OCI-LY1 (cell line): ENCODE measurements at regions not wholly inside any gene's neighbourhood (a gene's known extent, or its start where the extent isn't known, plus 50 kb on each side); places are given as distances from the start of the nearest gene placed in this dataset.

Experiments
- H2AFZ ChIP-seq: fragments of 200-600 bp; sonication (generic), shearing (Covaris generic); 2 replicates; pipeline ENCODE4 v1.6.0; 2014; ENCODE audit warnings: antibody characterized with exemption, mild to moderate bottlenecking, low read length
- H3F3A ChIP-seq: fragments of 200-600 bp; sonication (generic), shearing (Covaris generic); 2 replicates; pipeline ENCODE4 v1.6.0; 2014; ENCODE audit warnings: mild to moderate bottlenecking, antibody characterized with exemption, low read length, moderate library complexity; ENCODE audit not compliant: insufficient read depth
- H3K27ac ChIP-seq: fragments of 200-600 bp; sonication (generic); 2 replicates; pipeline ENCODE4 v1.5.1; 2014; ENCODE audit warnings: low read length, mixed run types, mild to moderate bottlenecking, low read depth; ENCODE audit not compliant: poor library complexity, severe bottlenecking
- H3K27me3 ChIP-seq: fragments of 200-600 bp; sonication (generic); 2 replicates; pipeline ENCODE4 v1.6.0; 2014; ENCODE audit warnings: antibody characterized with exemption, mild to moderate bottlenecking, low read length, moderate library complexity; ENCODE audit not compliant: insufficient read depth
- H3K36me3 ChIP-seq: fragments of 200-600 bp; sonication (generic); 2 replicates; pipeline ENCODE4 v1.6.1; 2014; ENCODE audit warnings: mild to moderate bottlenecking, antibody characterized with exemption, low read length, moderate library complexity, mixed read lengths; ENCODE audit not compliant: insufficient read depth
- H3K4me1 ChIP-seq: fragments of 200-600 bp; sonication (generic); 2 replicates; pipeline ENCODE4 v1.5.1; 2014; ENCODE audit warnings: mild to moderate bottlenecking, low read length, moderate library complexity; ENCODE audit not compliant: insufficient read depth, severe bottlenecking
- H3K4me2 ChIP-seq: fragments of 200-600 bp; sonication (generic), shearing (Covaris generic); 2 replicates; pipeline ENCODE4 v1.6.1; 2014; ENCODE audit warnings: low read length
- H3K4me3 ChIP-seq: fragments of 200-600 bp; sonication (generic); 2 replicates; pipeline ENCODE4 v1.5.1; 2014; ENCODE audit warnings: low read length, low read depth, mild to moderate bottlenecking, mixed read lengths; ENCODE audit not compliant: poor library complexity, severe bottlenecking
- H3K79me2 ChIP-seq: fragments of 200-600 bp; shearing (Covaris generic); 2 replicates; pipeline ENCODE4 v1.6.1; 2016; ENCODE audit warnings: mixed run types, low read length, mixed read lengths; ENCODE audit not compliant: insufficient read depth
- H3K9ac ChIP-seq: fragments of 200-600 bp; sonication (generic), shearing (Covaris generic); 2 replicates; pipeline ENCODE4 v1.6.1; 2014; ENCODE audit warnings: mild to moderate bottlenecking, low read length, mixed read lengths
- H3K9me2 ChIP-seq: fragments of 200-600 bp; sonication (generic), shearing (Covaris generic); 2 replicates; pipeline ENCODE4 v1.6.1; 2014; ENCODE audit warnings: low read depth, mild to moderate bottlenecking, low read length, mixed read lengths
- H3K9me3 ChIP-seq: fragments of 200-600 bp; shearing (Covaris generic); 2 replicates; pipeline ENCODE4 v1.6.1; 2014; ENCODE audit warnings: low read length, mixed read lengths
- H4K20me1 ChIP-seq: fragments of 200-600 bp; sonication (generic), shearing (Covaris generic); 2 replicates; pipeline ENCODE4 v1.6.0; 2016; ENCODE audit warnings: mild to moderate bottlenecking, low read length; ENCODE audit not compliant: insufficient read depth
- EZH2 ChIP-seq: fragments of 200-600 bp; sonication (generic), shearing (Covaris generic); IDR thresholded peaks from 2 replicates; pipeline ENCODE4 v1.8.0; 2017; ENCODE audit warnings: borderline replicate concordance, mixed run types, mild to moderate bottlenecking, antibody characterized with exemption, low read length, moderate library complexity, mixed read lengths
- TF ChIP-seq, protein P1 (sequence below): fragments of 200-600 bp; sonication (generic), shearing (Covaris generic); IDR thresholded peaks from 2 replicates; pipeline ENCODE4 v1.5.1; 2017; ENCODE audit warnings: mild to moderate bottlenecking, antibody characterized with exemption, low read length, moderate library complexity, mixed read lengths

DNA sequence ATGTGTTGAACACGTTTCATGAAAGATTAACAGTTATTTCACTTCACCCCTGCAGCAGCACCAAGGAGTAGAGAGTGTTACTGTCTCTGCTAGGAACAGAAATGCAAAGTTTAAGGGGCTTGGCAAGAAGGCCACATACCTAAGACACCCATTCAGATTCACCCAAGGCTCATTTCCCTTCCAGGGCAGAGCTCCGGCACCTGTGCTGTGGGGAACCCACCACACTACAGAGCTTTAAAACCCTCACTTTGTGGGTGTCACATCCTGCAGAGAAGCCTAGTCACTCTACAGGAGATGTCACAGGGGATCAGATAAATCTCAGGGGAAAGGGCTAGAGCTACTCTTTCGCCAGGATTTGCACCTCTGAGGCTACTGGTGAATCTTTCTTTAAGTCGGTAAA is 176.1 kb upstream of the KLF6 start:
- Histone ChIP-seq H4K20me1 (no peaks in the 10 kb centered on the region), H3K79me2 (no peaks in the 10 kb centered on the region), H3K27ac (no peak overlapping the region), H3K27me3 (no peaks in the 10 kb centered on the region), H3K36me3 (no peaks in the 10 kb centered on the region), H3K4me1 (no peaks in the 10 kb centered on the region), H2AFZ (no peak overlapping the region), H3K9me3 (no peaks in the 10 kb centered on the region), H3F3A (no peaks in the 10 kb centered on the region), H3K9me2 (no peaks in the 10 kb centered on the region), H3K4me2 (no peak overlapping the region), H3K4me3 (no peak overlapping the region), H3K9ac (no peak overlapping the region)
- TF ChIP-seq, protein P1, sequence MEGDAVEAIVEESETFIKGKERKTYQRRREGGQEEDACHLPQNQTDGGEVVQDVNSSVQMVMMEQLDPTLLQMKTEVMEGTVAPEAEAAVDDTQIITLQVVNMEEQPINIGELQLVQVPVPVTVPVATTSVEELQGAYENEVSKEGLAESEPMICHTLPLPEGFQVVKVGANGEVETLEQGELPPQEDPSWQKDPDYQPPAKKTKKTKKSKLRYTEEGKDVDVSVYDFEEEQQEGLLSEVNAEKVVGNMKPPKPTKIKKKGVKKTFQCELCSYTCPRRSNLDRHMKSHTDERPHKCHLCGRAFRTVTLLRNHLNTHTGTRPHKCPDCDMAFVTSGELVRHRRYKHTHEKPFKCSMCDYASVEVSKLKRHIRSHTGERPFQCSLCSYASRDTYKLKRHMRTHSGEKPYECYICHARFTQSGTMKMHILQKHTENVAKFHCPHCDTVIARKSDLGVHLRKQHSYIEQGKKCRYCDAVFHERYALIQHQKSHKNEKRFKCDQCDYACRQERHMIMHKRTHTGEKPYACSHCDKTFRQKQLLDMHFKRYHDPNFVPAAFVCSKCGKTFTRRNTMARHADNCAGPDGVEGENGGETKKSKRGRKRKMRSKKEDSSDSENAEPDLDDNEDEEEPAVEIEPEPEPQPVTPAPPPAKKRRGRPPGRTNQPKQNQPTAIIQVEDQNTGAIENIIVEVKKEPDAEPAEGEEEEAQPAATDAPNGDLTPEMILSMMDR = no peak
- no peak for TF ChIP-seq EZH2

DNA sequence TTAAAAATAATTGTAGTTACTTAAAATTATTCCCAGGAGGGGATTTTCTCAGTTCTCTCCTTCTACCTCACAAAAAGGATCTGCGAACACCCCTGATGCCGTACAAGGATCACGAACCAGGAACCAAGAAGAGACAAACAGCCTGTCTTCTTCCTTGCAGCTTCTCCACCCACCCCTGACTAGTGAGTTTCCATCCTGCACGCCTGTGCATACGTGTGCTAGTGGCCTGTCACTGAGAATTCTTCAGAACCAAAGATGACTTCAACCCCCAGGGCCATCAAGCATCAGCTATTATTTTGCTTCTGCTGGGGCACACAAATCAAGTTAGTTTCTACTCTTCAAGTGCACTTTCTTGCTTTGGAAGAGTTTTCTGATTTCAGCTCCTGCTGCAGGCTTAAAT is 175.5 kb upstream of the KLF6 start:
- H3K79me2 ChIP-seq = no peaks in the 10 kb centered on the region
- H3K27me3 ChIP-seq = no peaks in the 10 kb centered on the region
- no peaks in the 10 kb centered on the region for H3K4me1 ChIP-seq
- H3K4me2 ChIP-seq = no peak overlapping the region
- H3K36me3 ChIP-seq = no peaks in the 10 kb centered on the region
- H4K20me1 ChIP-seq = no peaks in the 10 kb centered on the region
- no peaks in the 10 kb centered on the region for H3F3A ChIP-seq
- no peak overlapping the region for H3K27ac ChIP-seq
- no peak overlapping the region for H2AFZ ChIP-seq
- no peaks in the 10 kb centered on the region for H3K9me2 ChIP-seq
- H3K9me3 ChIP-seq = no peaks in the 10 kb centered on the region
- TF ChIP-seq EZH2 = no peak
- TF ChIP-seq, protein P1 = no peak
- no peak overlapping the region for H3K4me3 ChIP-seq
- no peak overlapping the region for H3K9ac ChIP-seq

DNA sequence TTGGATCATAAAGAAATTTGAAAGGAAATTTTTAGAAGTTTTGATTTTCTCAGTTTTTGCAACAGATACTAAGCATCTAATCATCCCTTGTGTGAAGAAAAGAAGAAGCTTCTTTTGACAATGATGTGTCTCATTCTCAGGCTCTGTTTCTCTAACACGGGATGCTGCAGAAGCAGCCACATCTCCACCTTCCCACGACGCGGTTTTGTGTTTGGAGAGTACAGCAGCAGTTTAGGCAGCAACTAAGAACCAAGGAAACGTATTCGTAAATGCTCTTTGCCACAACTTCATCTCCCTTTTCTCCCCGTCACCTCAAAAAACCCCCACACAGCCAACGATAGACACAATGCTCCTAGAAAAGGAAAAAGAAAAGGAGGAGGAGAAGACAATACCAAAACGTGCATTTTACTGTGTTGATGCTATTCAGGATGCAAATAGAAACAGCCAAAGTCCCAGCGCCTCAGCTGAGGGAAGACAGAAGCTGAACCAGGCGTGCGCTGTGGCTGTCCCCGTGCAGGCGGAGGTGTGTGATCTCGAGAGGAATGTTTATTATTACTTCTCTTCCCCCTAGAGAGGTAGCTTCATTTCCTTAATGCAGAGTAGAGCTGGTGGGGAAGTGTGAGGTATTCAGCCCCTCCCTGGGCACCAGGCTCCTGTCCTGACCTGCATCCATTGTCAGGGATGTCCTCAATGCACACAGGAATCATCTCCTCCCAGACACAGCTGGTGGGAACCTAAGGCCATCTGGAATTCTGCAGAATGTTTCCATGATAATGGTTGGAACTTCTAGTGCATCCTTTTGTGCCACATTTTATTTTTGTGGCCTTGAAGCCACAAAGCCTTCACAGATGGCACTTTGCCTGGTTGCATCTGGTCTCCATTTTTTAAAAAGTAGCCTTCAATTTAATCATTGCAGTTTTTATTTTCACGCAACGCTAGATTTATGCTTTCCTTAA is 174.6 kb upstream of the KLF6 start:
- no peaks in the 10 kb centered on the region for H3K9me3 ChIP-seq
- H3K36me3 ChIP-seq = no peaks in the 10 kb centered on the region
- no peaks in the 10 kb centered on the region for H4K20me1 ChIP-seq
- no peak overlapping the region for H3K4me3 ChIP-seq
- H3F3A ChIP-seq = no peaks in the 10 kb centered on the region
- no peaks in the 10 kb centered on the region for H3K79me2 ChIP-seq
- H3K27ac ChIP-seq = no peak overlapping the region
- no peak overlapping the region for H2AFZ ChIP-seq
- no peaks in the 10 kb centered on the region for H3K27me3 ChIP-seq
- H3K9ac ChIP-seq = no peak overlapping the region
- no peak overlapping the region for H3K4me2 ChIP-seq
- no peaks in the 10 kb centered on the region for H3K4me1 ChIP-seq
- TF ChIP-seq, protein P1 = no peak
- TF ChIP-seq EZH2 = no peak
- H3K9me2 ChIP-seq = no peaks in the 10 kb centered on the region
